HG02571 (cell line): ENCODE measurements at regions not wholly inside any gene's neighbourhood (a gene's known extent, or its start where the extent isn't known, plus 50 kb on each side); places are given as distances from the start of the nearest gene placed in this dataset.
"Not testable (repeated sequence)": the region's sequence is repeated elsewhere in the genome, so short reads cannot be mapped to it uniquely, and the experiment has no call there.

Source experiments
- ATAC-seq: cut with Tn5 transposase; IDR thresholded peaks from one replicate; pipeline ENCODE4 v1.9.1; 2021; ENCODE audit warnings: mild to moderate bottlenecking, moderate library complexity; ENCODE audit not compliant: unreplicated experiment

DNA sequence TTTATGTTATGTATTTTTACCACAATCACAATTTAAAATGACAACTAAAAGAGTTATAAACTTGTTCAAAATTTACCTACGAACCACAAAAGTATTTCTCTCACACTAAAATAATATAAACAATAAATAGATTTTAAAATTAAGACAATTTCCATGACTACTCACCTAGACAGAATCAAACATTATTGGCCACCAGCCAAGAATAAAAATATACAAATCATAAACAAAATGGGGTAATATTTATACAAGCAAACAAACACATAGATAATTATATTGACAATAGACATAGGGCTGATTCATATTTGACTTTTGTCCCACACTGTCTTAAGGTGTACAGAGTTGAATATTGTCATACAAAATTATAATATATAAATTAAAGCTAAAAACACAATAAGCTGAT lies 119.6 kb upstream of the ZNF92 start:
- ATAC-seq, result no peak

DNA sequence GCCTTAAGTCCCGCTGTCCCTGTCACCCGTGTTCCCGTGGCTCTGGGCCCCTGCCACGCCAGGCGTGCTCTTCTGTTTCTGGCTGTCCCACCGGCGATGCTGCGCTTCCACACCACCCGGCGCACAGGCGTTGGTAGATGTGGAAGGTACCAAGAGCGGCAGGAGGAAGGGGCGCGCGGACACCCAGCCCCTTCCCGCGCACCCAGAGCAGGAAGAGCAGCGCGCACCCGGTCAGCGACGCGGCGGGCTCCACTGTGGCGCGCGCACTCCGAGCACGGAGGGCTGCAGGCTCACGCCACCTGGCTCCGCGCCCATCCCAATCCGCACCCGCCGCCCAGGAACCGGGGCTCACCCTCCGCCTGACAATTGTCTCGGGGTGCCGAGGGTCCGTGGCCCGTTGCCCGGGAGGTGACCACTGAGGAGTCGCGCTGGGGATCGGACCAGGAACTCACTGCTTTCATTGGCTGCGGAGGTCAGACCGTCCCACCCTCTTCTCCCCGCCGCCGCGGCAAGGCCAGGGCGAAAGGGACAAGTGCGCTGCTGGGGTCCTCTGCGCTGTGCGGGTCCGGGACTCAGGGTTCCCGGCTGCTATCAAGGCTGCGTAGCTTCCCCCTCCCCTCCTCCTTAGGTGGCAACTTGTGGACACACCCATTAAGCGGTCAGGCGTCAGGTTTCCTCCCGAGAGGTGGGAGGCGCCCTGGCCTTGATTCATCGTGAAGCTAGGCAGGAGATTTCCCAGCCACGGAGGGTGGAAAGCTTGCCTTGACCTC lies 121.6 kb upstream of the ZNF92 start:
- peak; percentile 52 for ATAC-seq

DNA sequence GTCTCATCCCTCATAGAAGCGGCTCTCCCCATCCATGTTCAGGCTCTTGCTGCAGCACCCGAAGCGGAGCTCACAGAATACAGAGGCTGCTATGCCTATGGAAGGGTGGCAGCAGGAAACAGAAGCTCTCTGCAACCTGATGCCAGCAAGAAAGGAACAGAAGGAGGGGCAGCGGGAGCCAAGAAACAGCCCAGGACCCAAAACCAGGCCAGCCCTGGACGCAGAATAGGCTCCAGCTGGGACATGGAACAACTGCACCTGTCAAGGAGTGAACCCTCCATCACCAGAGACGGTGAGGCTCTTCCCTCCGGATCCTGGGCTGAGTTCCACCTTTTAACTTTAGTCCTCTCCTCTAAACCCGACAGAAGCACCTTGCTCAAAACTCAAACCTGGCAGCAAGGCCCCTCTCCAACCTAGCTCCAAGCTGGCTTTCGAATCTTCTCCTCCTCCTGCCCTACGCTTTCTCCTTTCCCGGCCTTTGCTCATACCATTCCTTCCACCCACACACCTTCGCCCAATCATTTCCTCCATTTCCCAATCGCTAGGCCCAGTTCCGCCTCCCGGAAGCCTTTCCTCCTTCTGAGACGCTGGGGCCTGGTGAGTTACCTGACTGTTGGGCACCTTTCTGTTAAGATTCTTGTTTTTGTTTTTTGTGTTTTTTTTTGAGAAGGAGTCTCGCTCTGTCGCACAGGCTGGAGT lies 122.8 kb upstream of the ZNF92 start:
- no peak for ATAC-seq

GRCh38 chr7:65250216-65250615 lies 123.4 kb upstream of the ZNF92 start:
- no peak for ATAC-seq

DNA sequence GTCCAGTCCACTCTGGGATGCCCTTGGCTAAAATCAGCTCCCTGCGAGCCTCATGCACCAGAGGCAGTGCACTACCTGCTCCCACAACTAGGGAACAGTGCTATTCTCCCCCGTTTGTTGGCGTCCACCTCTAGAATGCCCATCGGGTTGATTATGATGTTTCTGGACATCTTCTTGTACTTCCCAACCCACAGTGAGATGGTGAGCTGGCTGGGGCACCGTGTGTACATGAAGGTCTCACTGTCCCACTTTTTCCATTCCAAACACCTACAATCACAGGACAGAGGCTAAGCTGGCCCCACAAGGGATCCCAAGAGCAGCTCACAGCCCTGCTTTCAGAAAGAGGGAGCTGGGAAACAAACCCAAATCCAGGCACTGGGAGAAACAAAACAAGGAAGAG lies 126.2 kb upstream of the ZNF92 start:
- ATAC-seq, result no peak

DNA sequence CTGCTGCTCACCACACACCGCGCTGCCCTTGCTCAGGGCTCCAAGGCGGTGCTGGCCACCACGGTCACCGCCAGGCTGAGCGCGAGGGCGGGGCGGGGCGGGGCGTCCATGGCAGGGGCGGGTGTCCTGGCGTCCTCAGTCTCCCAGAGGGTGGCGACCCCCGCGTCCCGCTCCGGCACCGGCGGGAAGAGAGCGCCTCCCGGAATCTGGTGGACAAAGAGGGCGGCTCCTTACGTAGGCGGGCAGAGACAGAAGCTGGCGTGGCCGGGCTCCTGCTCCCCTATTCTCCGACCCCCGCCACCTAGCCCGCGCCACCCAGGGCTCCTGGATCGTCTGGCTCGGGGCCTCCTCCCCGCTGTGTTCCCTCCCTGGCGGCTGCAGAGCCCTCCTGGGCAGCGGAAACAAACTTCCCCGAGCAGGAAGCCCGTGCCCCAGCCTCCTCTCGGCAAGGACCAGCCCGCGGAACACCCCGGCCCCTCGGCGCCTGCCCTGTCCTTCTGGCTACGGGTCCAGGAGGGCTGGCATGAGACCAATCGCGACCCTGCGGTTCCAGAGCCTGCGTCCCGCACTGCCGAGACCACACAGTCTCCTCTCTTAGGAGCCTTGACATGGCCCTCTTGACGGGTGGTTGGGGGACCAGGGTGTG lies 133.8 kb upstream of the ZNF92 start:
- no peak for ATAC-seq

- no peak for ATAC-seq
Measured at GRCh38 chr7:65239324-65239706, 134.3 kb upstream of the ZNF92 start.

DNA sequence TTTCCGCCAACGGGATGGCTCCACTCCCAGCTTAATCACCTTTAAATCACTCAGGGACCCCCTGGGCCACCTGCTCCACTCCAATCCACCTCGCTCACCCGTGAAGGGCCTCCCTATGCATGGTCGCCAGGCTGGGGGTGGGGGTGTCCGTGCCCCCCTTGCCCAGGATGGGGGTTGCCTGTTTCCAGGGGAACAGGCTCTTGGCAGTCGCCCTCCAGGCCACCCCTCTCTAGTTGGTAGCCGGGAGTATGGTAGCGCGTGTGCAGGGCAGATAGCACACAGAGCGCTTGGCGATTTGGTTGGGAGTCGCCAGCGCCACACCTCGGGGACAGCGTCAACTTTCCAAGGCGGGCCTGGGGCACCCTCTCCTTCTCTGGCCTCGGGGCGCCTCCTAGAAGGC lies 134.9 kb upstream of the ZNF92 start:
- no peak for ATAC-seq

GRCh38 chr7:65235586-65235985 lies 138.1 kb upstream of the ZNF92 start:
- no peak for ATAC-seq

DNA sequence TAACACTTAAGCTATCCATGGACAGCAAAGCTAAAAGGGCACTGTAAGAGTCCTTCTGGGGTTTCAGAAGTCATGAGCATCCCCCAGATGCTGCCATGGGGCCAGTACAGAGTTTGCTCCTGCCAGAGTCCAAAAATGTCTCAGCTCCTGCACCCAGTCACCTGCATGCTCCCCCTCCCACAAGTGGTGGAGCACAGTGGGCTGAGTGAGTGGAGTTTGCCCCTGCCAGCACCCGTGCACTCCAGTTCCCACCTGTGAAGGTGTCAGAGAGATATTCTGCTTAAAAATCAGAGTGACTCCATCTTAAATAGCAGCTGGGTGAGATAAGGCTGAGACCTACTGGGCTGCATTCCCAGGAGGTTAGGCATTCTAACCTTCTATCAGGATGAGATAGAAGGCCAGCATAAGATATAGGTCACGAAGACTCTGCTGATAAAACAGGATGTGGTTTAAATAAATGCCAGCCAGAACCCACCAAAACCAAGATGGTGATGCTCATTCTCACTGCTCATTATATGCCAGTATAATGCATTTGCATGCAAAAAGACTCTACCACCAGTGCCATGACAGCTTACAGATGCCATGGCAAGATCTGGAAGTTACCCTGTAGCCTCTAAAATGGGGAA lies 140.1 kb upstream of the ZNF92 start:
- ATAC-seq, result no peak

- ATAC-seq, result no peak
Measured at GRCh38 chr7:65230231-65230630, 143.4 kb upstream of the ZNF92 start.

GRCh38 chr7:65225422-65226006 lies 148.1 kb upstream of the ZNF92 start:
- no peak for ATAC-seq

GRCh38 chr7:65222655-65223054 lies 151.0 kb upstream of the ZNF92 start:
- ATAC-seq, result no peak

DNA sequence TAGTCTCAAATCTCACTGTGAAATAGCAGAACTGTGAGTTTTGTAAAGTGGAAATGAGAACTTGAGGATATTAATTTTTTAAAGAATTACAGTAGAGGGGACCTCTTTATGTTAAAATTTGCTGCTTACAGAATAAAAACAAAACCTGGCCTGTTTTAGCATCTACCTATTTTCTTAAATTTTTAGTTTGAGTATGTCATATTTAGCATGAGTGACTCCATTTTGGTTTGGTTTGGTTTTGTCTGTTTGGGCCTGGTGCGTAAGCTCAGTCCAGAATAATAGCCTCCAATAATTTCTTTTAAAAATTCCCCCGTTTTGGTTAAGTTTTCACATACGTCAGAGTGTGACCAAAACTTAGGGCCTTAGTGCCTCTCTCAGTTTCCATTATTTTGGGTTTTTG lies 152.0 kb upstream of the ZNF92 start:
- ATAC-seq, result no peak

GRCh38 chr7:65219623-65220022 lies 154.0 kb upstream of the ZNF92 start:
- ATAC-seq, result no peak

GRCh38 chr7:65216469-65216868 lies 157.2 kb upstream of the ZNF92 start:
- ATAC-seq, result peak; percentile 74

- not testable (repeated sequence) for ATAC-seq
Measured at GRCh38 chr7:65213260-65213659, 160.4 kb upstream of the ZNF92 start.

DNA sequence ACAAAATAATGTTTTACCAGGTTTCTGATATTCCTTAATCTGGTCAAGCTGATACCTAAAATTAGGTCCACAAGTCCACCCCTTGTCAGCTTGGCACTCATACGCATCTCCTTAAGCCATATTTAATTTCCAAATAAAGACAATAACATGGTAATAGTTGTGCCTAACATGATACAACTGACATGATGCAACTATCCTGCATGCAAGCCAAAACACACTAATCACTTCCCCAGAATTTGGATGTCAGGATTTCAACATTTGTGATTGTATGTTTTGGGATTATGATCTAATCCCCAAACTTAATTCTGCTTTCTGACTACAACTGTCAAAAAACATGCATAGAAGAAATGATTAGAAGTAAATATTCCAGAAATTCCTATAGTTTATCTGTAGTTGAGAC lies 174.4 kb upstream of the ZNF92 start:
- not testable (repeated sequence) for ATAC-seq

DNA sequence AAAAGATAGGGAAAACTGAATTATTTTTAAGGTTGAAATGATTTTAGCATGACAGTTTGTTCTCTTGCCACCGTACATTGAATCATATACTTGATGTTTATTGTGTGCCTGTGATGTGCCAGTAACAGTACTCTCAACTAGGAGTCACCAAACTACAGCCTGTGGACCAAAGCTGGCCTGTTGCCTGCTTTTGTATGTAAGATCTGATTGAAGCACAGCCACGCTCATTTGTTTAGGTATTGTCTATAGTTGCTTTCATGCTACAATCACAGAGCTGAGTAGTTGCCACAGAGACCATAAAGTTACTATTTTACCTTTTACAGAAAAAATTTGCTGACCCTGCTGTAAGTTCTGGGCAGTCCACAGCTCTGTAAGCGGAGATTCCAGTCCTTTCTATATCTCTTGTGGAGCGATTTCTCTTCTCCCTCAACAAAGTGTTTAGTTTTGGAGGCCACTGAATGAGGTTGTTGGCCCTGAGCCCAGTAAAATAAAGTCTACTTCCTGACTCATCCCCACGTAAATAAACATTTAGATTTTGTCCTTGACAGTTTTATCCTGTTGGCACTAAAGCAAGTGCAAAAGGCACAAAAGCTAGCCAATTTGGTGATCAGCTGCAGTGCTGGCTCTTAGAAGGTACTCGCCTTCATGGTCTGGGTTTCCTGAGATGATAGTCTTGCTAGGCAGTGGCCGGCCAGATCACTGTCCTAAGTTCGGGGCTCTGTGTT lies 180.2 kb upstream of the ZNF92 start:
- ATAC-seq, result not testable (repeated sequence)

DNA sequence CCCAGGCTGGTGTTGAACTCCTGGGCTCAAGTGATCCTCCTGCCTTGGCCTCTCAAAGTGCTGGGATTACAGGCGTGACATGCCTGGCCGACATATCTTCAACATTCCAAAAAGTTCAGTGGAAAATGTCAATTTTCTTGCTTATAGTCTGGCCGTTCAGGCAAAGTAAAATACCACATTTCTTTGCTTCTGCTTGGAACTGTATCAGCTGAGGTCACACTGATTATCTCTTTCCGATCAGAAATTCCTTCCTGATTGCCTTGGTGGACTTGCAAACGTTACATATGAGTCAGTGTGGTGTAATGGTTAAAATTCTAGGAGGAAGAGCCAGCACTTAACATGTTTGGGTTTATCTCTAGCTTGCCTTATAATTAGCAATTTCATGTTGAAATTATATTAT lies 170.6 kb upstream of the ERV3-1 start:
- ATAC-seq, result not testable (repeated sequence)

DNA sequence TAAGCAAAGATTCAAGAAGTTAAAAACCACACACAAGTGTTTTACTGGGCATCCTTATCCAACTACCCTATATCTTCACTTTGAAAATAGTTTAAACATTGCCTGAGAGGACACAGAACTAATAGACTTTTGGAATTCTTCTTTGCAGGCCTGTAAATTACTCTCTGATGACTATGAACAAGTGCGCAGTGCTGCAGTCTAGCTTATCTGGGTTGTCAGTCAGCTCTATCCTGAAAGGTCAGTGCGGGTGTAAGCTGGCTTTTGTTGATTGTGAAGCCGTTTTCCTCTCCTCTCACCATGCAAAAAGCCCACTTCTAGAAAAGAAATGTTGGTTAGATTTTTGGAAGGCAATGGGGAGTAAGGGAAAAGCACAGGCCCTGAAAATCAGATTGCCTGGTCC lies 143.6 kb upstream of the ERV3-1 start:
- not testable (repeated sequence) for ATAC-seq
